Naive thymus-derived CD4-positive, alpha-beta T cell (primary cell): ENCODE measurements at regions not wholly inside any gene's neighbourhood (a gene's known extent, or its start where the extent isn't known, plus 50 kb on each side); places are given as distances from the start of the nearest gene placed in this dataset.

Source experiments
- ATAC-seq: fragments of 150-1000 bp; cut with Tn5 transposase; 2 replicates; pipeline ENCODE4 v1.10.0; 2021; ENCODE audit warnings: mild to moderate bottlenecking, moderate library complexity
- CTCF ChIA-PET: fragments of 350-600 bp; sonication (Branson Sonifier 250); formaldehyde crosslinking; loops from one replicate; lab custom pipeline; 2021; ENCODE audit warnings: antibody characterized with exemption; lab: Charles Lee
- POLR2A ChIA-PET: fragments of 350-600 bp; sonication (Branson Sonifier 250); formaldehyde crosslinking; loops from one replicate; lab custom pipeline; 2021; ENCODE audit warnings: antibody characterized with exemption, inconsistent platforms; lab: Charles Lee
- DNase-seq, 9 donors: peaks; one replicate each; pipeline versions ENCODE4 v3.0.0 to v3.0.0-alpha.2; 2020 to 2022; ENCODE audit warnings: mixed read lengths in 1 of 9
- H3K27ac ChIP-seq: one replicate; pipeline ENCODE4 v1.7.0; 2013; ENCODE audit warnings: mild to moderate bottlenecking, low read depth, low read length, moderate library complexity
- H3K27me3 ChIP-seq, 2 donors: one replicate each; pipeline ENCODE4 v1.7.0; 2013; ENCODE audit warnings: low read length in 2 of 2, mild to moderate bottlenecking in 2 of 2, moderate library complexity in 2 of 2; ENCODE audit not compliant: control insufficient read depth in 2 of 2, insufficient read depth in 2 of 2
- H3K36me3 ChIP-seq, 3 experiments: 1 replicate in 2 of 3; 2 replicates in 1 of 3; pipeline ENCODE4 v1.7.0; 2013; ENCODE audit warnings: low read length in 3 of 3, mild to moderate bottlenecking in 3 of 3, moderate library complexity in 1 of 3; ENCODE audit not compliant: insufficient read depth in 3 of 3, control insufficient read depth in 2 of 3
- H3K4me1 ChIP-seq, 2 donors: one replicate each; pipeline ENCODE4 v1.7.0; 2013; ENCODE audit warnings: low read length in 2 of 2, mild to moderate bottlenecking in 2 of 2, moderate library complexity in 1 of 2; ENCODE audit not compliant: control insufficient read depth in 2 of 2, insufficient read depth in 2 of 2
- H3K4me3 ChIP-seq: 2 replicates; pipeline ENCODE4 v1.7.0; 2013; ENCODE audit warnings: mild to moderate bottlenecking, low read length
- H3K9me3 ChIP-seq, 3 experiments: 1 replicate in 2 of 3; 2 replicates in 1 of 3; pipeline ENCODE4 v1.7.0; 2013; ENCODE audit warnings: low read length in 3 of 3; ENCODE audit not compliant: control insufficient read depth in 2 of 3
- H3K27ac Mint-ChIP-seq, 9 donors: one replicate each; pipeline ENCODE4 v1.8.0; 2020 to 2022; ENCODE audit warnings: mixed read lengths in 9 of 9, mild to moderate bottlenecking in 8 of 9, moderate library complexity in 5 of 9, inconsistent platforms in 2 of 9
- H3K27me3 Mint-ChIP-seq, 5 donors: one replicate each; pipeline ENCODE4 v1.8.0; 2021 to 2022; ENCODE audit warnings: mixed read lengths in 5 of 5, mild to moderate bottlenecking in 1 of 5
- H3K36me3 Mint-ChIP-seq, 5 donors: one replicate each; pipeline ENCODE4 v1.8.0; 2020 to 2022; ENCODE audit warnings: mixed read lengths in 5 of 5, mild to moderate bottlenecking in 3 of 5, inconsistent platforms in 1 of 5
- H3K4me1 Mint-ChIP-seq, 7 donors: one replicate each; pipeline ENCODE4 v1.8.0; 2020 to 2022; ENCODE audit warnings: mixed read lengths in 7 of 7, mild to moderate bottlenecking in 3 of 7, inconsistent platforms in 1 of 7
- H3K4me3 Mint-ChIP-seq, 10 donors: one replicate each; pipeline ENCODE4 v1.8.0; 2020 to 2022; ENCODE audit warnings: mild to moderate bottlenecking in 10 of 10, mixed read lengths in 10 of 10, moderate library complexity in 6 of 10, inconsistent platforms in 2 of 10
- H3K9me3 Mint-ChIP-seq, 11 donors: one replicate each; pipeline ENCODE4 v1.8.0; 2020 to 2022; ENCODE audit warnings: mixed read lengths in 11 of 11, mild to moderate bottlenecking in 4 of 11, inconsistent platforms in 1 of 11, moderate library complexity in 1 of 11
- intact Hi-C, 2 donors: fragments of 100-400 bp; cut with micrococcal nuclease; formaldehyde crosslinking; loops; one replicate each; pipeline ENCODE4 v1.15.1; 2023

DNA sequence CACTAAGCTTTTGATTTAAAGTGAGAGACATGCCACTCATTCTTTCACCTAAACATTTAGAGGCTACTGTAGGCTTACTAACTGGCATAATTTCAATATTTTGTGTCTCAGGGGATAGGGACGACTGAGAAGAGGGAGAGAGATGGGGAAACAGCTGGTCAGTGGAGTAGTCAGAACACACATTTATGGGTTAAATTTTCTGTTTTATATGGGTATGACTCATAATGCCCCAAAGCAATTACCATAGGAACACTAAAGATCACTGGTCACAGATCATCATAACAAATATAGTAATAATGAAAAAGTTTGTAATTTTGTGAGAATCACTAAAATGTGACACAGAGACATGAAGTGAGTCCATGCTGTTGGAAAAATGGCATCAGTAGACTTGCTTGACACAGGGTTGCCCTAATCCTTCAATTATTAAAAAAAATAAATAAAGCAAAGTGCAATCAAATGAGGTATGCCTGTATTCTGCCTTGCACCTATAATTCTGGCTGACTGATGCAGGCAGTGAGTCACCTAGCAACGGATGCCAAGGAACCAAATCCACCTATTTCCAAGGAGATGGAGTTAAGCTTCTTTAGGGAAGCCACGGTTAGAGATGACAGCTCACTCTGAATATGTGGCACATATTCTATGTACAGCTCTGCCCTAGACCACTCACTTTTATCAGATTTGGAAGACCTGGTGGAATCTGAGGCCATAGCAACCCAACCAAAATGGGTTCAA is 166.1 kb downstream of the MARCHF11 start:
- intact Hi-C loops, result no loop called here

DNA sequence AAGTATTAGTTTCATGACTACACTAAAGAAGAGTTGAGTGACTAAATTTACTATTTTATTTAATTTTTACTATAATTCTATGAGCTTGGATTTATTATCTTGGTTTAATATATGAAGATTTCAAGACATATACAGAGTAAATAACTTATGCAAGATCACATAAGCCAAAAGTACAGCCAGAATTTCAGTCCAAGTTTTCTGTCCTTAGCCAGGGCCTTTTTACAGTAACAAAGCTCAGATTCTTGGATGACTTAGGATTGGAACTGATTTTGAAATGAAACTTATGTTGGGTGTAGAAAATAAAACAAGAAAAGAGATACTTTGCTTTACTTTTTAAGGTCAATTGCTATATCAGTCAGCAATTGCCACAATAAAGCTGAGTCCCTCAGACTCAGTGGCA is 170.3 kb downstream of the MARCHF11 start:
- POLR2A ChIA-PET, result no interaction called here
- H3K4me3 ChIP-seq, result no peak overlapping the region
- ATAC-seq, result no peak
- CTCF ChIA-PET, result no interaction called here
- Mint-ChIP-seq H3K4me3 (no peak overlapping the region), H3K36me3 (peaks cover 0 to 10% (median 0%) of the 10 kb centered on the region in 5 donors), H3K9me3 (peaks cover 9 to 43% (median 21%) of the 10 kb centered on the region in 11 donors), H3K27ac (no peak overlapping the region), H3K27me3 (no peaks in the 10 kb centered on the region), H3K4me1 (no peaks in the 10 kb centered on the region)
- intact Hi-C loops, result no loop called here
- H3K4me1 ChIP-seq, result no peaks in the 10 kb centered on the region
- no peak for DNase-seq
- no peaks in the 10 kb centered on the region for H3K27me3 ChIP-seq
- H3K9me3 ChIP-seq, result peaks cover 0 to 11% (median 0%) of the 10 kb centered on the region in 3 experiments
- H3K36me3 ChIP-seq, result no peaks in the 10 kb centered on the region
- H3K27ac ChIP-seq, result no peak overlapping the region

More for the DNA sequence above, 166.1 kb downstream of the MARCHF11 start:
- POLR2A ChIA-PET, result no interaction called here
- no peak overlapping the region for H3K4me3 Mint-ChIP-seq
- Histone ChIP-seq H3K27me3 (no peaks in the 10 kb centered on the region), H3K36me3 (no peaks in the 10 kb centered on the region), H3K4me1 (no peaks in the 10 kb centered on the region), H3K27ac (no peak overlapping the region), H3K9me3 (peaks cover 0 to 11% (median 0%) of the 10 kb centered on the region in 3 experiments), H3K4me3 (no peak overlapping the region)
- CTCF ChIA-PET, result interaction anchor here (0.5 kb wide), 1 partner anchor 58 kb away, joined by 3 read pairs; no protein-coding TSS in a partner anchor
- ATAC-seq (no peak), DNase-seq (no peak)
- no peaks in the 10 kb centered on the region for H3K27me3 Mint-ChIP-seq
- H3K9me3 Mint-ChIP-seq, result peaks cover 10 to 42% (median 22%) of the 10 kb centered on the region in 11 donors
- no peaks in the 10 kb centered on the region for H3K4me1 Mint-ChIP-seq
- peaks cover 0 to 3% (median 0%) of the 10 kb centered on the region in 5 donors for H3K36me3 Mint-ChIP-seq
- no peak overlapping the region for H3K27ac Mint-ChIP-seq

- DNase-seq (no peak), ATAC-seq (no peak)
- H3K4me3 Mint-ChIP-seq, result no peak overlapping the region
- no peaks in the 10 kb centered on the region for H3K27me3 Mint-ChIP-seq
- no peaks in the 10 kb centered on the region for H3K27me3 ChIP-seq
- CTCF ChIA-PET, result no interaction called here
- no peaks in the 10 kb centered on the region for H3K4me1 ChIP-seq
- peaks cover 9 to 43% (median 24%) of the 10 kb centered on the region in 11 donors for H3K9me3 Mint-ChIP-seq
- POLR2A ChIA-PET, result no interaction called here
- no peak overlapping the region for H3K27ac Mint-ChIP-seq
- H3K4me1 Mint-ChIP-seq, result no peaks in the 10 kb centered on the region
- no peaks in the 10 kb centered on the region for H3K36me3 ChIP-seq
- H3K4me3 ChIP-seq, result no peak overlapping the region
- peaks cover 0 to 10% (median 0%) of the 10 kb centered on the region in 5 donors for H3K36me3 Mint-ChIP-seq
- no peak overlapping the region for H3K27ac ChIP-seq
- H3K9me3 ChIP-seq, result peaks cover 0 to 11% (median 0%) of the 10 kb centered on the region in 3 experiments
- intact Hi-C loops, result no loop called here
Observed at GRCh38 chr5:16007750-16008415, 171.7 kb downstream of the MARCHF11 start.

- CTCF ChIA-PET, result no interaction called here
- POLR2A ChIA-PET, result no interaction called here
- no peak for ATAC-seq
Observed at GRCh38 chr5:16005225-16005624, 174.4 kb downstream of the MARCHF11 start.

GRCh38 chr5:16000056-16000455 is 179.5 kb downstream of the MARCHF11 start:
- Histone ChIP-seq H3K4me1 (no peaks in the 10 kb centered on the region), H3K27ac (no peak overlapping the region), H3K9me3 (no peaks in the 10 kb centered on the region), H3K36me3 (no peaks in the 10 kb centered on the region), H3K27me3 (no peaks in the 10 kb centered on the region), H3K4me3 (no peak overlapping the region)
- H3K4me3 Mint-ChIP-seq, result no peak overlapping the region
- no peaks in the 10 kb centered on the region for H3K36me3 Mint-ChIP-seq
- H3K9me3 Mint-ChIP-seq, result peaks cover 0 to 26% (median 6%) of the 10 kb centered on the region in 11 donors
- ChIA-PET POLR2A (interaction anchor here (0.6 kb wide), 1 partner anchor 68 kb away, joined by 4 read pairs; no protein-coding TSS in a partner anchor), CTCF (no interaction called here)
- DNase-seq (no peak), ATAC-seq (no peak)
- H3K27ac Mint-ChIP-seq, result no peak overlapping the region
- no peaks in the 10 kb centered on the region for H3K27me3 Mint-ChIP-seq
- intact Hi-C loops, result no loop called here
- H3K4me1 Mint-ChIP-seq, result no peaks in the 10 kb centered on the region

More at GRCh38 chr5:16005225-16005624, 174.4 kb downstream of the MARCHF11 start:
- DNase-seq, result no peak
- intact Hi-C loops, result no loop called here
- peaks cover 0 to 7% (median 0%) of the 10 kb centered on the region in 3 experiments for H3K9me3 ChIP-seq
- Mint-ChIP-seq H3K4me1 (no peaks in the 10 kb centered on the region), H3K4me3 (no peak overlapping the region), H3K27me3 (no peaks in the 10 kb centered on the region), H3K36me3 (peaks cover 0 to 10% (median 0%) of the 10 kb centered on the region in 5 donors), H3K9me3 (peaks cover 6 to 41% (median 23%) of the 10 kb centered on the region in 11 donors), H3K27ac (no peak overlapping the region)
- H3K4me3 ChIP-seq, result no peak overlapping the region
- no peak overlapping the region for H3K27ac ChIP-seq
- H3K27me3 ChIP-seq, result no peaks in the 10 kb centered on the region
- H3K4me1 ChIP-seq, result no peaks in the 10 kb centered on the region
- no peaks in the 10 kb centered on the region for H3K36me3 ChIP-seq

- no peaks in the 10 kb centered on the region for H3K27me3 Mint-ChIP-seq
- ChIA-PET CTCF (no interaction called here), POLR2A (no interaction called here)
- DNase-seq, result no peak
- no peaks in the 10 kb centered on the region for H3K27me3 ChIP-seq
- peaks cover 10 to 41% (median 22%) of the 10 kb centered on the region in 11 donors for H3K9me3 Mint-ChIP-seq
- no peak for ATAC-seq
- no peaks in the 10 kb centered on the region for H3K9me3 ChIP-seq
- intact Hi-C loops, result no loop called here
- H3K27ac ChIP-seq, result no peak overlapping the region
- no peaks in the 10 kb centered on the region for H3K4me1 Mint-ChIP-seq
- H3K4me1 ChIP-seq, result no peaks in the 10 kb centered on the region
- no peak overlapping the region for H3K4me3 Mint-ChIP-seq
- no peaks in the 10 kb centered on the region for H3K36me3 ChIP-seq
- no peak overlapping the region for H3K27ac Mint-ChIP-seq
- H3K36me3 Mint-ChIP-seq, result peaks cover 0 to 5% (median 0%) of the 10 kb centered on the region in 5 donors
- no peak overlapping the region for H3K4me3 ChIP-seq
Observed at GRCh38 chr5:15995341-15996052, 184.1 kb downstream of the MARCHF11 start.
